Activated naive CD4-positive, alpha-beta T cell treated with anti-CD3 and anti-CD28 coated beads for 36 hours (primary cell): ENCODE measurements at regions not wholly inside any gene's neighbourhood (a gene's known extent, or its start where the extent isn't known, plus 50 kb on each side); places are given as distances from the start of the nearest gene placed in this dataset.
A peak's percentile ranks its signal among the peaks of the same experiment; 100 is the strongest.
"Not testable (repeated sequence)": the region's sequence is repeated elsewhere in the genome, so short reads cannot be mapped to it uniquely, and the experiment has no call there.

Source experiments
- CTCF ChIA-PET: fragments of 350-600 bp; sonication (Branson Sonifier 250); formaldehyde crosslinking; loops from one replicate; lab custom pipeline; 2021; ENCODE audit warnings: antibody characterized with exemption; lab: Charles Lee
- DNase-seq: peaks from one replicate; pipeline ENCODE4 v3.0.0-alpha.2; 2020
- H3K27ac Mint-ChIP-seq: one replicate; pipeline ENCODE4 v1.8.0; 2021; ENCODE audit warnings: mild to moderate bottlenecking, mixed read lengths
- H3K27me3 Mint-ChIP-seq: one replicate; pipeline ENCODE4 v1.8.0; 2021; ENCODE audit warnings: low read depth, mixed read lengths
- H3K36me3 Mint-ChIP-seq: one replicate; pipeline ENCODE4 v1.8.0; 2021; ENCODE audit warnings: low read depth, mixed read lengths
- H3K4me1 Mint-ChIP-seq: one replicate; pipeline ENCODE4 v1.8.0; 2021; ENCODE audit warnings: low read depth, mixed read lengths
- H3K4me3 Mint-ChIP-seq: one replicate; pipeline ENCODE4 v1.8.0; 2021; ENCODE audit warnings: mild to moderate bottlenecking, moderate library complexity, mixed read lengths
- H3K9me3 Mint-ChIP-seq: one replicate; pipeline ENCODE4 v1.8.0; 2021; ENCODE audit warnings: mixed read lengths
- intact Hi-C: fragments of 100-400 bp; cut with micrococcal nuclease; formaldehyde crosslinking; loops from one replicate; pipeline ENCODE4 v1.15.1; 2023

- not testable (repeated sequence) for DNase-seq, H3K36me3 Mint-ChIP-seq, H3K4me3 Mint-ChIP-seq, H3K27ac Mint-ChIP-seq, H3K9me3 Mint-ChIP-seq
- CTCF ChIA-PET, result interaction anchor here (0.8 kb wide), 1 partner anchor 240 kb away, joined by 3 read pairs; no protein-coding TSS in a partner anchor
- intact Hi-C loops, result loop anchor here (5.0 kb wide), 1 partner anchor 212 kb away; no protein-coding TSS in a partner anchor
- Mint-ChIP-seq H3K27me3 (peaks cover 18% of the 10 kb centered on the region), H3K4me1 (peaks cover 10% of the 10 kb centered on the region)
Observed at GRCh38 chr6:4725136-4725760, 51.0 kb upstream of the CDYL start.

GRCh38 chr6:4724727-4725126, 51.5 kb upstream of the CDYL start:
- peaks cover 10% of the 10 kb centered on the region for H3K4me1 Mint-ChIP-seq
- not testable (repeated sequence) for H3K4me3 Mint-ChIP-seq, H3K36me3 Mint-ChIP-seq, DNase-seq, H3K27ac Mint-ChIP-seq, H3K9me3 Mint-ChIP-seq
- peaks cover 18% of the 10 kb centered on the region for H3K27me3 Mint-ChIP-seq
- intact Hi-C loops, result loop anchor here (5.0 kb wide), 1 partner anchor 213 kb away; no protein-coding TSS in a partner anchor
- CTCF ChIA-PET, result interaction anchor here (0.8 kb wide), 1 partner anchor 240 kb away, joined by 3 read pairs; no protein-coding TSS in a partner anchor

GRCh38 chr6:4723383-4723782, 52.8 kb upstream of the CDYL start:
- Mint-ChIP-seq H3K9me3 (no peaks in the 10 kb centered on the region), H3K4me1 (peaks cover 10% of the 10 kb centered on the region)
- intact Hi-C loops, result no loop called here

GRCh38 chr6:4721368-4721767, 54.8 kb upstream of the CDYL start:
- DNase-seq, H3K9me3 Mint-ChIP-seq, H3K4me1 Mint-ChIP-seq, H3K36me3 Mint-ChIP-seq, CTCF ChIA-PET, H3K27ac Mint-ChIP-seq, H3K27me3 Mint-ChIP-seq, H3K4me3 Mint-ChIP-seq, intact Hi-C loops: not testable (repeated sequence)

More at GRCh38 chr6:4723383-4723782, 52.8 kb upstream of the CDYL start:
- no peak for DNase-seq
- CTCF ChIA-PET, result no interaction called here
- Mint-ChIP-seq H3K27ac (no peak overlapping the region), H3K4me3 (no peak overlapping the region), H3K27me3 (peaks cover 10% of the 10 kb centered on the region), H3K36me3 (no peaks in the 10 kb centered on the region)

GRCh38 chr6:4719491-4719890, 56.7 kb upstream of the CDYL start:
- Mint-ChIP-seq H3K27ac (no peak overlapping the region), H3K9me3 (no peaks in the 10 kb centered on the region), H3K36me3 (no peaks in the 10 kb centered on the region), H3K27me3 (peaks cover 7% of the 10 kb centered on the region), H3K4me1 (peaks cover 3% of the 10 kb centered on the region), H3K4me3 (no peak overlapping the region)
- intact Hi-C loops, result no loop called here
- CTCF ChIA-PET, result no interaction called here
- DNase-seq, result no peak

- Mint-ChIP-seq H3K9me3 (no peaks in the 10 kb centered on the region), H3K27ac (no peak overlapping the region), H3K4me3 (no peak overlapping the region), H3K36me3 (no peaks in the 10 kb centered on the region), H3K4me1 (peaks cover 3% of the 10 kb centered on the region), H3K27me3 (no peaks in the 10 kb centered on the region)
- CTCF ChIA-PET, result interaction anchor here (0.7 to 0.8 kb wide), 2 partner anchors 13 to 681 kb away, joined by 3 read pairs; no protein-coding TSS in a partner anchor
- no peak for DNase-seq
- intact Hi-C loops, result no loop called here
Observed at GRCh38 chr6:4717856-4718255, 58.3 kb upstream of the CDYL start.

GRCh38 chr6:4717124-4717523, 59.1 kb upstream of the CDYL start:
- intact Hi-C loops, result no loop called here
- H3K27me3 Mint-ChIP-seq, result no peaks in the 10 kb centered on the region
- peaks cover 3% of the 10 kb centered on the region for H3K4me1 Mint-ChIP-seq
- CTCF ChIA-PET, result interaction anchor here (0.5 to 0.8 kb wide), 2 partner anchors 29 to 682 kb away, joined by 3 read pairs; no protein-coding TSS in a partner anchor
- H3K27ac Mint-ChIP-seq, result no peak overlapping the region
- H3K4me3 Mint-ChIP-seq, result no peak overlapping the region
- no peaks in the 10 kb centered on the region for H3K36me3 Mint-ChIP-seq
- no peaks in the 10 kb centered on the region for H3K9me3 Mint-ChIP-seq
- DNase-seq, result no peak

- CTCF ChIA-PET, result no interaction called here
- Mint-ChIP-seq H3K4me3 (no peak overlapping the region), H3K27me3 (no peaks in the 10 kb centered on the region), H3K9me3 (no peaks in the 10 kb centered on the region), H3K4me1 (peaks cover 3% of the 10 kb centered on the region), H3K36me3 (no peaks in the 10 kb centered on the region), H3K27ac (no peak overlapping the region)
- DNase-seq, result peak; percentile 6
- intact Hi-C loops, result no loop called here
Observed at GRCh38 chr6:4714961-4715501, 61.2 kb upstream of the CDYL start.

GRCh38 chr6:4712291-4712690, 63.9 kb upstream of the CDYL start:
- CTCF ChIA-PET, result no interaction called here
- Mint-ChIP-seq H3K4me1 (peaks cover 3% of the 10 kb centered on the region), H3K27ac (no peak overlapping the region), H3K9me3 (peaks cover 4% of the 10 kb centered on the region), H3K4me3 (no peak overlapping the region), H3K36me3 (no peaks in the 10 kb centered on the region), H3K27me3 (no peaks in the 10 kb centered on the region)
- no peak for DNase-seq
- intact Hi-C loops, result no loop called here

- CTCF ChIA-PET, result no interaction called here
- Mint-ChIP-seq H3K4me1 (no peaks in the 10 kb centered on the region), H3K36me3 (no peaks in the 10 kb centered on the region), H3K27me3 (no peaks in the 10 kb centered on the region), H3K9me3 (peaks cover 4% of the 10 kb centered on the region), H3K4me3 (no peak overlapping the region), H3K27ac (no peak overlapping the region)
- no peak for DNase-seq
- intact Hi-C loops, result no loop called here
Observed at GRCh38 chr6:4707011-4707410, 69.2 kb upstream of the CDYL start.

- CTCF ChIA-PET, result no interaction called here
- Mint-ChIP-seq H3K4me3 (no peak overlapping the region), H3K27me3 (no peaks in the 10 kb centered on the region), H3K27ac (no peak overlapping the region), H3K36me3 (no peaks in the 10 kb centered on the region), H3K9me3 (peaks cover 4% of the 10 kb centered on the region), H3K4me1 (no peaks in the 10 kb centered on the region)
- intact Hi-C loops, result no loop called here
- DNase-seq, result no peak
Observed at GRCh38 chr6:4705809-4706208, 70.4 kb upstream of the CDYL start.

GRCh38 chr6:4703382-4703781, 72.8 kb upstream of the CDYL start:
- Mint-ChIP-seq H3K36me3 (no peaks in the 10 kb centered on the region), H3K4me1 (no peaks in the 10 kb centered on the region), H3K27me3 (no peaks in the 10 kb centered on the region), H3K4me3 (no peak overlapping the region), H3K9me3 (peaks cover 2% of the 10 kb centered on the region), H3K27ac (no peak overlapping the region)
- DNase-seq, result no peak
- intact Hi-C loops, result no loop called here
- CTCF ChIA-PET, result no interaction called here
